HG02623 (cell line): ENCODE measurements at regions not wholly inside any gene's neighbourhood (a gene's known extent, or its start where the extent isn't known, plus 50 kb on each side); places are given as distances from the start of the nearest gene placed in this dataset.

Source experiments
- ATAC-seq: cut with Tn5 transposase; IDR thresholded peaks from one replicate; pipeline ENCODE4 v1.9.1; 2021; ENCODE audit warnings: moderate library complexity; ENCODE audit not compliant: unreplicated experiment

DNA sequence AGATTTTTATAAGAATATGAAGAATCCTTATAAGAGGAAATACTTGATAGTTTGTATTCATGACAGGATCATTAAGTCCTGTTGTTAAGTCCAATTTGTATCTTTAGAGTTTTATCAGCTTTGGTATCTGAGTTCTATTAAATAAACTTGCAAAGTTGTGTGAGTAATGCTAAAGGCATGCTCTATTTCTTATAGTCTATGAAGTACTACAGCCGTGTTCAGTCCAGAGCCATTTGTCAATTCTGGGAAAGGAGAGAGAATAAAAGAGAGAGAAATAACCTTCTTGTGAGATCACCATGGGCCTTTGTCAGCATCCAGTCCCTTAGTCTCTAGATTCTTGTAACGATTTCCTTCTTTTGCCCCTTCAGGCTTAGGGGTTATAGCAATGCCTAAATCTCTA is 181.2 kb upstream of the POU3F2 start:
- ATAC-seq, result no peak

GRCh38 chr6:98657764-98658163 is 176.6 kb upstream of the POU3F2 start:
- ATAC-seq, result no peak

DNA sequence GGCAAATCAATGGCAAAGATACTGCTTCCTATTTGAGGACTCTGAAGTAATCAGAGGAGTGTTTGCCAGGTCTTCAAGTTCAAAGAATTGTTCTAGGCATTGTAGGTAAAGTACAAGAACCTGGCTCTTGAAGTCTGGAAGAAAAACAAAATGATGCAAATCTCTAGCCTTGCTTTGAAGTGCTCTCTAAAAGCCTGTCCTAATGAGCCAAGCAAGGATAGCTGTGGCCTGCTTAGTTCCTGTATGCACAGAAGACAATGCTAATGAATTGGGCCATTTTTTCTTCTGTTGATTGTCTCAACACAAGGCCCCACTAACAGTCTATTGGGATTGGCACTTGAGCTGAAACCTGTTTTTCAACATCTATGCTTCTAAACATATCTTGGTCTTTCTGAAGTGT is 165.0 kb upstream of the POU3F2 start:
- no peak for ATAC-seq

GRCh38 chr6:98670045-98670746 is 164.2 kb upstream of the POU3F2 start:
- ATAC-seq, result no peak

DNA sequence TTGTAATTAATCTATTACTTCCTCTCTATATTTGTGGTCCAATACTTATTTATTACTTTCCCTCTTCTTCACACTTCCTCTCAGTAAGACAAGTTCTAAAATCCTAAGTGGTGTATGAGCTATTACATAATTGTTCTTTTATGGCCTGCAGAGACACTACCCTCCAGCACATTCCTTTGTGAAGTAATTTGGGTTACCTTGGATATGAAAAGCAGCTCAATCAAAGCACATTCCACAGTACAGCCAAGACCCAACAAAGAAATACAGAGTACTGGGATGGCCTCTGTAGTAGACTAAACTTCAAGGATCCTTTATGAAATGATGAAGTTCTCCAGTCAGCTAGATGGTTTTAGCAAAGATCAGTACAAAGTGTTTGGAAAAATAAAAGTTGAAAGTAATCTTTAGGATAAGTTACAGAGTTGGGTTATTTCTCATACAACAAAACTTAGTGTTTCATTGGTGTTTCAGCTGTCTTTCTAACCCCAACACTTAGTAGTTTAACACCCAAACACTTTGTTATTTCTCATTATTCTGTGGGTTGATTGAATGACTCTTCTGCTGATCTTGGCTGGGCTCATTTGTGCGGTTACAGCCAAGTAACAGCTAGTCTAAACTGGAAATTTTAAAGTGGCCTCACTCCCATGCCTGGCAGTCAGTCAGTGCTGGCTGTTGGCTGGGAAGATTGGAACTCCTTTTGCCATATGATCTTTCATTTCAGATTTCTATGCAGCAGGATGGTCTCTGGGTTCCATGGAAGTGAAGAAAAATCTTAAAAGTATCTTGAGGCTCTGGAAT is 161.5 kb upstream of the POU3F2 start:
- ATAC-seq, result no peak

GRCh38 chr6:98678481-98678880 is 155.9 kb upstream of the POU3F2 start:
- no peak for ATAC-seq

- ATAC-seq, result no peak
Observed at GRCh38 chr6:98686008-98686601, 148.3 kb upstream of the POU3F2 start.

DNA sequence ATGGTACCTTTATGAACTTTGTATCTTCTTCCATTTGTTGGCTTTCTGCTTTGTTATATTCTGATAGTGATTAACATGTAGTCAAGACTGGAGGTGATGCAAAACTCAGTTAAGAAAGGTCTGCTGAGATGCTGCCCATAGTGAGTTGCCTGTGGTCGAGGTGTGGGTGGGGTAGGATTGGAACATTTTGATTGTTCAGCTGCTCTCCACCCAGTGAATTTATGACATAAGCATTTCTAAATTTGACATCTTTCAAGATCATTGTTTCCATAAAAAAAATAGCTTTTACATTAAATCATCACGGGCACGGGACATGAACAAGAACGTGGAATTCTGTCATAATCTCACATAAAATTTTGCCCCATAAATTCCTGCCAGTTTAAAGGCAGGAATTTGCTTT is 146.6 kb upstream of the POU3F2 start:
- ATAC-seq, result no peak

DNA sequence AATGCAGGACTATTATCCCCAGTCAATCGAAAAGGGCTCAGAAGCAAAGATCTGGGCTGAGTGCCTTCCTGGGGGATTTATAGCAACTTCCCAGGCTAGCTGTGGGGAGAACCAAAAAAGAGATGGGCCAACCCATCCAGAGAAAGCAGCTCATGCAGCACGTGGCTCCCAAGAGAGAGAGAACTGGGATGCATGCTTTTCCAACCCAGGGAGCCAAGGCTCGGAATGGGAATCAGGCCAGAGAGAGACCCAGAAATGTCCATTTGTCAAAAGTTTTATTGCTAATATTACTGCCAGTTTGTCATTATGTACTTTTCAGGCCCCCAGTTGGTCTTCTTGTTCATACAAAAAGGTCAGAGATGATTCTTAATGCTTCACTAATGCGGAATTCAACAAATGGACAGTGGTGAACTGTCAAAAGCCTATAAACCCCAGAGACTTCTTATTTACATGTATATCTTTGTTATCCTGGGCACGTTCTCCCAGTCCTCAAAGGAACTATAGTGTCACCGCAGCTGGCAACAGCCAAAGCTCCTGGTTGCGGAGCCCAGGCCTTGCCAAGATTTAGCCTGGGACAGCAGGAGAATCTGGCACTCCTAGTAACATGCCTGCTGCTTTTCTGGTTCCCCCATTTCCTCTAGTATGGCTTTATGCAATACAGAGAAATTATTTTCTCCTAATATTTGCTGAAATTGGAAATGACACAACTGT is 139.1 kb upstream of the POU3F2 start:
- ATAC-seq, result no peak

GRCh38 chr6:98711380-98711779 is 123.0 kb upstream of the POU3F2 start:
- ATAC-seq, result no peak

GRCh38 chr6:98716341-98716740 is 118.0 kb upstream of the POU3F2 start:
- no peak for ATAC-seq

GRCh38 chr6:98717322-98717877 is 117.0 kb upstream of the POU3F2 start:
- ATAC-seq, result no peak

- no peak for ATAC-seq
Observed at GRCh38 chr6:98717988-98718387, 116.4 kb upstream of the POU3F2 start.

GRCh38 chr6:98724537-98724936 is 109.8 kb upstream of the POU3F2 start:
- ATAC-seq, result no peak

DNA sequence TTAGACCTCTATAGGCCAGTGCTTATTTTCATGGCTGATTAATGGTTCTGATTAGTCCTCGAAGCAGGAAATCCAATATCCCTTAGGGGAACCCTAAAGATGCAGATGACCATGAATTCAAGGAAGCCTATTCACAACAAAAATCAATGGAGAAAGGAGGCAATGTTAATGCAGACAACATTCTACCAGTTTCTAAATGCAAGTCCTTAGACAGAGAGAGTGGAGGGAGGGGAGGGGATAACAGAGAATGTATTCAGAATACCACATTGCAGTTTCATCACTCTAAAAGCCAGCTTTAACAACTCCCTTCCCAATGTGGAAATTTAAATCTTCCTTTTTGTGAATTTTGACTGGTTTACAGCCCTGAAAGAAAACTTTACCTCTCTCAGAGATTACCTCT is 87.1 kb upstream of the POU3F2 start:
- no peak for ATAC-seq

GRCh38 chr6:98747960-98748359 is 86.4 kb upstream of the POU3F2 start:
- no peak for ATAC-seq

DNA sequence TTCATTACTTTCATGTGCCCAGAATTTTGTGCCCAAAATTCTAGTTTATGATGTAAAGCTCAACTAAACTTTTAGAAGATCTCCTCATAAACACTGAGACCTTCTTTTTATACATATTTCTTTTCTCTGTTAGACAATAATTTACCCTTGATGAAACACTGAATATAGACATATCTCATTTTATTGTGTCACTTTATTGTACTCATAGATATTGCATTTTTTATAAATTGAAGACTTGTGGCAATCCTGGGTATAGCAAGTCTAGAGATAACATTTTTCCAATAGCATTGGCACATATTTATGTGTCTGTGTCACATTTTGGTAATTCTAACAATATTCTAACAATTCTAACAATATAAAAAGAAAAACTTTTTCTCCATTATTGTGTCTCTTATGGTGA is 74.9 kb upstream of the POU3F2 start:
- ATAC-seq, result no peak

GRCh38 chr6:98764373-98764911 is 69.9 kb upstream of the POU3F2 start:
- ATAC-seq, result no peak

- no peak for ATAC-seq
Observed at GRCh38 chr6:98769546-98769945, 64.8 kb upstream of the POU3F2 start.

GRCh38 chr6:98775205-98775604 is 59.2 kb upstream of the POU3F2 start:
- no peak for ATAC-seq

GRCh38 chr6:98777762-98778161 is 56.6 kb upstream of the POU3F2 start:
- ATAC-seq, result peak; percentile 99
